Lower leg skin (tissue), 3 donors: ENCODE measurements at regions not wholly inside any gene's neighbourhood (a gene's known extent, or its start where the extent isn't known, plus 50 kb on each side); places are given as distances from the start of the nearest gene placed in this dataset.

ENCODE experiments used
- POLR2A ChIP-seq, 2 donors: fragments of 450-650 bp; IDR thresholded peaks; one replicate each; pipeline ENCODE4 v1.6.1; 2016 to 2017; ENCODE audit warnings: antibody characterized with exemption in 2 of 2, mild to moderate bottlenecking in 1 of 2, moderate library complexity in 1 of 2
- TF ChIP-seq, protein P1 (sequence below), 3 donors: fragments of 450-650 bp; IDR thresholded peaks; one replicate each; pipeline ENCODE4 v1.5.1; 2016; ENCODE audit warnings: antibody characterized with exemption in 3 of 3, mild to moderate bottlenecking in 3 of 3, moderate library complexity in 2 of 3

DNA sequence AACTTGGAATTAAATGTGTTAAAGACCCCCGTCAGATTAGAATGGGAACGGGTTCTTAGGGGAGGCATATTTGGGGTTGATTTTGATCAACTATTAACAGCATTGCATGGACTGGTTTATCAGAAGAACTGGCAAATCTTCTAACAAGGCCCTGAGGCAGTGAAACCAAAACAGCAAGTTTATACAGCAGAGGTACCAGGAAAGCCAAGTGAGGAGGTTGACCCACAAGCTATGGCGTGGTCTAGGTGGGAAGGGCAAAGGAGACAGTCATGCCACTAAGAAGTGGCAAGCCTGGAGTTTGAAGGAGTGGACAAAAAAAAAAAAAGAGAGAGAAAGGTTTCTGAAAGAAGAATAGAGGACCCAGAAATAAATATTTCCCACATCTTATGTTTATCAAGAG, 187.0 kb downstream of the MREG start:
- TF ChIP-seq, protein P1, sequence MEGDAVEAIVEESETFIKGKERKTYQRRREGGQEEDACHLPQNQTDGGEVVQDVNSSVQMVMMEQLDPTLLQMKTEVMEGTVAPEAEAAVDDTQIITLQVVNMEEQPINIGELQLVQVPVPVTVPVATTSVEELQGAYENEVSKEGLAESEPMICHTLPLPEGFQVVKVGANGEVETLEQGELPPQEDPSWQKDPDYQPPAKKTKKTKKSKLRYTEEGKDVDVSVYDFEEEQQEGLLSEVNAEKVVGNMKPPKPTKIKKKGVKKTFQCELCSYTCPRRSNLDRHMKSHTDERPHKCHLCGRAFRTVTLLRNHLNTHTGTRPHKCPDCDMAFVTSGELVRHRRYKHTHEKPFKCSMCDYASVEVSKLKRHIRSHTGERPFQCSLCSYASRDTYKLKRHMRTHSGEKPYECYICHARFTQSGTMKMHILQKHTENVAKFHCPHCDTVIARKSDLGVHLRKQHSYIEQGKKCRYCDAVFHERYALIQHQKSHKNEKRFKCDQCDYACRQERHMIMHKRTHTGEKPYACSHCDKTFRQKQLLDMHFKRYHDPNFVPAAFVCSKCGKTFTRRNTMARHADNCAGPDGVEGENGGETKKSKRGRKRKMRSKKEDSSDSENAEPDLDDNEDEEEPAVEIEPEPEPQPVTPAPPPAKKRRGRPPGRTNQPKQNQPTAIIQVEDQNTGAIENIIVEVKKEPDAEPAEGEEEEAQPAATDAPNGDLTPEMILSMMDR (IDR thresholded peaks at IDR 0.05): no peak
- no peak for TF ChIP-seq POLR2A (IDR thresholded peaks at IDR 0.05)
